DND-41 (cell line): ENCODE measurements at regions not wholly inside any gene's neighbourhood (a gene's known extent, or its start where the extent isn't known, plus 50 kb on each side); places are given as distances from the start of the nearest gene placed in this dataset.

ENCODE experiments used
- EZH2 ChIP-seq: IDR thresholded peaks from 3 replicates; pipeline ENCODE4 v1.6.1; 2012; ENCODE audit warnings: borderline replicate concordance, low read depth, mild to moderate bottlenecking, moderate library complexity, low read length, inconsistent platforms; ENCODE audit not compliant: severe bottlenecking
- TF ChIP-seq, protein P1 (sequence below): IDR thresholded peaks from 2 replicates; pipeline ENCODE4 v1.5.1; 2012; ENCODE audit warnings: borderline replicate concordance, low read length, moderate library complexity, mild to moderate bottlenecking; ENCODE audit not compliant: poor library complexity, severe bottlenecking; ENCODE audit errors: extremely low read depth

DNA sequence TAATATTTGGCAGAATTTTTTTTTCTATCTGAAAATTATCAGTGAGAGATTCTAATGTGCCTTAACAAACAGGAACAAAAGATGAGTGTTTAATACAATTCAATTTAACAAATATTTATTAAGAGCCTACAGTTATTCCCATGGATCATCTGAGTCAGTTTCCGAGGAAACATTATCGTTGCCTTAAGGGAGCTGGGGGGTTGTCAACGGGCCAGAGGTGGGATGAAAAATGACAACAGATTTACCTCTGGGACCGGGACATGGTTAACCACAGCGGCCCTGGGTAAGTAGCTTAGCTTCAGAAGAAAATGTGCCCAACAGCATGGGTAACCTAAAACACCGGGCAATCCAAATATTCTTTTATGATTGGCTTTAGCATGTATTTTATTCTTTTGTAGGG lies 113.6 kb downstream of the DAD1 start:
- no peak for TF ChIP-seq EZH2
- TF ChIP-seq, protein P1, sequence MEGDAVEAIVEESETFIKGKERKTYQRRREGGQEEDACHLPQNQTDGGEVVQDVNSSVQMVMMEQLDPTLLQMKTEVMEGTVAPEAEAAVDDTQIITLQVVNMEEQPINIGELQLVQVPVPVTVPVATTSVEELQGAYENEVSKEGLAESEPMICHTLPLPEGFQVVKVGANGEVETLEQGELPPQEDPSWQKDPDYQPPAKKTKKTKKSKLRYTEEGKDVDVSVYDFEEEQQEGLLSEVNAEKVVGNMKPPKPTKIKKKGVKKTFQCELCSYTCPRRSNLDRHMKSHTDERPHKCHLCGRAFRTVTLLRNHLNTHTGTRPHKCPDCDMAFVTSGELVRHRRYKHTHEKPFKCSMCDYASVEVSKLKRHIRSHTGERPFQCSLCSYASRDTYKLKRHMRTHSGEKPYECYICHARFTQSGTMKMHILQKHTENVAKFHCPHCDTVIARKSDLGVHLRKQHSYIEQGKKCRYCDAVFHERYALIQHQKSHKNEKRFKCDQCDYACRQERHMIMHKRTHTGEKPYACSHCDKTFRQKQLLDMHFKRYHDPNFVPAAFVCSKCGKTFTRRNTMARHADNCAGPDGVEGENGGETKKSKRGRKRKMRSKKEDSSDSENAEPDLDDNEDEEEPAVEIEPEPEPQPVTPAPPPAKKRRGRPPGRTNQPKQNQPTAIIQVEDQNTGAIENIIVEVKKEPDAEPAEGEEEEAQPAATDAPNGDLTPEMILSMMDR, result no peak
